ENCODE measurements at regions not wholly inside any gene's neighbourhood (a gene's known extent, or its start where the extent isn't known, plus 50 kb on each side); places are given as distances from the start of the nearest gene placed in this dataset.

GRCh38 chr6:126701676-126702560, 362.0 kb downstream of the CENPW start:
- TF ChIP-seq, protein P1, sequence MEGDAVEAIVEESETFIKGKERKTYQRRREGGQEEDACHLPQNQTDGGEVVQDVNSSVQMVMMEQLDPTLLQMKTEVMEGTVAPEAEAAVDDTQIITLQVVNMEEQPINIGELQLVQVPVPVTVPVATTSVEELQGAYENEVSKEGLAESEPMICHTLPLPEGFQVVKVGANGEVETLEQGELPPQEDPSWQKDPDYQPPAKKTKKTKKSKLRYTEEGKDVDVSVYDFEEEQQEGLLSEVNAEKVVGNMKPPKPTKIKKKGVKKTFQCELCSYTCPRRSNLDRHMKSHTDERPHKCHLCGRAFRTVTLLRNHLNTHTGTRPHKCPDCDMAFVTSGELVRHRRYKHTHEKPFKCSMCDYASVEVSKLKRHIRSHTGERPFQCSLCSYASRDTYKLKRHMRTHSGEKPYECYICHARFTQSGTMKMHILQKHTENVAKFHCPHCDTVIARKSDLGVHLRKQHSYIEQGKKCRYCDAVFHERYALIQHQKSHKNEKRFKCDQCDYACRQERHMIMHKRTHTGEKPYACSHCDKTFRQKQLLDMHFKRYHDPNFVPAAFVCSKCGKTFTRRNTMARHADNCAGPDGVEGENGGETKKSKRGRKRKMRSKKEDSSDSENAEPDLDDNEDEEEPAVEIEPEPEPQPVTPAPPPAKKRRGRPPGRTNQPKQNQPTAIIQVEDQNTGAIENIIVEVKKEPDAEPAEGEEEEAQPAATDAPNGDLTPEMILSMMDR (IDR thresholded peaks at IDR 0.05) = no peak
- no peak for TF ChIP-seq POLR2A (IDR thresholded peaks at IDR 0.05)
